Posterior cingulate gyrus (tissue), 11 donors: ENCODE measurements at regions not wholly inside any gene's neighbourhood (a gene's known extent, or its start where the extent isn't known, plus 50 kb on each side); places are given as distances from the start of the nearest gene placed in this dataset.

ENCODE experiments used
- DNase-seq, 10 donors: peaks; one replicate each; pipeline versions ENCODE4 v3.0.0 to v3.0.0-alpha.2; 2020 to 2021; ENCODE audit warnings: mixed read lengths in 3 of 10
- intact Hi-C: fragments of 100-400 bp; cut with DNase I; formaldehyde crosslinking; loops from one replicate; pipeline ENCODE4 v1.15.1; 2023

GRCh38 chr13:26456650-26457049, 100.8 kb upstream of the WASF3 start:
- intact Hi-C loops, result no loop called here
- no peak for DNase-seq

- no peak for DNase-seq
- intact Hi-C loops, result no loop called here
Observed at GRCh38 chr13:26457212-26457611, 100.3 kb upstream of the WASF3 start.

GRCh38 chr13:26458196-26458749, 99.2 kb upstream of the WASF3 start:
- DNase-seq, result peak in 1 of 10 donors; percentile 17
- intact Hi-C loops, result no loop called here

GRCh38 chr13:26459276-26460131, 98.0 kb upstream of the WASF3 start:
- DNase-seq, result no peak
- intact Hi-C loops, result no loop called here

GRCh38 chr13:26460648-26461047, 96.8 kb upstream of the WASF3 start:
- intact Hi-C loops, result no loop called here
- DNase-seq, result peak in 1 of 10 donors; percentile 76

- no peak for DNase-seq
- intact Hi-C loops, result no loop called here
Observed at GRCh38 chr13:26463296-26463695, 94.2 kb upstream of the WASF3 start.

- no peak for DNase-seq
- intact Hi-C loops, result no loop called here
Observed at GRCh38 chr13:26463848-26464247, 93.6 kb upstream of the WASF3 start.

- no peak for DNase-seq
- intact Hi-C loops, result no loop called here
Observed at GRCh38 chr13:26465514-26465913, 92.0 kb upstream of the WASF3 start.

- DNase-seq, result no peak
- intact Hi-C loops, result no loop called here
Observed at GRCh38 chr13:26465954-26466353, 91.5 kb upstream of the WASF3 start.

GRCh38 chr13:26468265-26468801, 89.2 kb upstream of the WASF3 start:
- intact Hi-C loops, result no loop called here
- peak in 1 of 10 donors; percentile 19 for DNase-seq

GRCh38 chr13:26469602-26470001, 87.9 kb upstream of the WASF3 start:
- peak in 1 of 10 donors; percentile 76 for DNase-seq
- intact Hi-C loops, result no loop called here

- intact Hi-C loops, result no loop called here
- DNase-seq, result peak in 1 of 10 donors; percentile 19
Observed at GRCh38 chr13:26471807-26472206, 85.7 kb upstream of the WASF3 start.

GRCh38 chr13:26473571-26474230, 83.8 kb upstream of the WASF3 start:
- DNase-seq, result peak in 1 of 10 donors; percentile 52
- intact Hi-C loops, result no loop called here

- intact Hi-C loops, result no loop called here
Observed at GRCh38 chr13:26474286-26474685, 83.2 kb upstream of the WASF3 start.

GRCh38 chr13:26475176-26476110, 82.0 kb upstream of the WASF3 start:
- peak in 1 of 10 donors; percentile 22 for DNase-seq
- intact Hi-C loops, result no loop called here

More at GRCh38 chr13:26474286-26474685, 83.2 kb upstream of the WASF3 start:
- peak in 1 of 10 donors; percentile 38 for DNase-seq

- no peak for DNase-seq
- intact Hi-C loops, result no loop called here
Observed at GRCh38 chr13:26476111-26476781, 81.2 kb upstream of the WASF3 start.

GRCh38 chr13:26476782-26477142, 80.7 kb upstream of the WASF3 start:
- DNase-seq, result no peak
- intact Hi-C loops, result no loop called here

GRCh38 chr13:26477681-26478080, 79.8 kb upstream of the WASF3 start:
- intact Hi-C loops, result no loop called here
- DNase-seq, result no peak

- intact Hi-C loops, result loop anchor here (5.0 kb wide), 1 partner anchor 298 kb away; no protein-coding TSS in a partner anchor
- DNase-seq, result no peak
Observed at GRCh38 chr13:26480246-26480855, 77.1 kb upstream of the WASF3 start.
